NOMO-1 (cell line): ENCODE measurements at regions not wholly inside any gene's neighbourhood (a gene's known extent, or its start where the extent isn't known, plus 50 kb on each side); places are given as distances from the start of the nearest gene placed in this dataset.
"Not testable (repeated sequence)": the region's sequence is repeated elsewhere in the genome, so short reads cannot be mapped to it uniquely, and the experiment has no call there.

ENCODE experiments used
- DNase-seq, 2 experiments: peaks; one replicate each; lab custom pipeline; 2025; ENCODE audit not compliant: unreplicated experiment in 2 of 2; lab: John Stamatoyannopoulos, UW

DNA sequence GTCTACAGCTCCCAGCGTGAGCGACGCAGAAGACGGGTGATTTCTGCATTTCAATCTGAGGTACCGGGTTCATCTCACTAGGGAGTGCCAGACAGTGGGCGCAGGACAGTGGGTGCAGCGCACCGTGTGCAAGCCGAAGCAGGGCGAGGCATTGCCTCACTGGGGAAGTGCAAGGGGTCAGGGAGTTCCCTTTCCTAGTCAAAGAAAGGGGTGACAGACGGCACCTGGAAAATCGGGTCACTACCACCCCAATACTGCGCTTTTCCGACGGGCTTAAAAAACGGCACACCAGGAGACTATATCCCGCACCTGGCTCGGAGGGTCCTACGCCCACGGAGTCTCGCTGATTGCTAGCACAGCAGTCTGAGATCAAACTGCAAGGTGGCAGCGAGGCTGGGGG, 95.6 kb downstream of the GPX5 start:
- DNase-seq: not testable (repeated sequence)

GRCh38 chr6:28623242-28623641, 97.6 kb downstream of the GPX5 start:
- DNase-seq: not testable (repeated sequence)

DNA sequence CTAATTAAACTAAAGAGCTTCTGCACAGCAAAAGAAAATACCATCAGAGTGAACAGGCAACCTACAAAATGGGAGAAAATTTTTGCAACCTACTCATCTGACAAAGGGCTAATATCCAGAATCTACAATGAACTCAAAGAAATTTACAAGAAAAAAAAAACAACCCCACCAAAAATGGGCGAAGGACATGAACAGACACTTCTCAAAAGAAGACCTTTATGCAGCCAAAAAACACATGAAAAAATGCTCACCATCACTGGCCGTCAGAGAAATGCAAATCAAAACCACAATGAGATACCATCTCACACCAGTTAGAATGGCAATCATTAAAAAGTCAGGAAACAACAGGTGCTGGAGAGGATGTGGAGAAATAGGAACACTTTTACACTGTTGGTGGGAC, 100.7 kb downstream of the GPX5 start:
- DNase-seq: not testable (repeated sequence)

- DNase-seq: no peak
Measured at GRCh38 chr6:28632326-28632851, 106.7 kb downstream of the GPX5 start.

GRCh38 chr6:28633445-28634215, 107.9 kb downstream of the GPX5 start:
- no peak for DNase-seq

- DNase-seq: no peak
Measured at GRCh38 chr6:28634411-28634760, 108.7 kb downstream of the GPX5 start.

DNA sequence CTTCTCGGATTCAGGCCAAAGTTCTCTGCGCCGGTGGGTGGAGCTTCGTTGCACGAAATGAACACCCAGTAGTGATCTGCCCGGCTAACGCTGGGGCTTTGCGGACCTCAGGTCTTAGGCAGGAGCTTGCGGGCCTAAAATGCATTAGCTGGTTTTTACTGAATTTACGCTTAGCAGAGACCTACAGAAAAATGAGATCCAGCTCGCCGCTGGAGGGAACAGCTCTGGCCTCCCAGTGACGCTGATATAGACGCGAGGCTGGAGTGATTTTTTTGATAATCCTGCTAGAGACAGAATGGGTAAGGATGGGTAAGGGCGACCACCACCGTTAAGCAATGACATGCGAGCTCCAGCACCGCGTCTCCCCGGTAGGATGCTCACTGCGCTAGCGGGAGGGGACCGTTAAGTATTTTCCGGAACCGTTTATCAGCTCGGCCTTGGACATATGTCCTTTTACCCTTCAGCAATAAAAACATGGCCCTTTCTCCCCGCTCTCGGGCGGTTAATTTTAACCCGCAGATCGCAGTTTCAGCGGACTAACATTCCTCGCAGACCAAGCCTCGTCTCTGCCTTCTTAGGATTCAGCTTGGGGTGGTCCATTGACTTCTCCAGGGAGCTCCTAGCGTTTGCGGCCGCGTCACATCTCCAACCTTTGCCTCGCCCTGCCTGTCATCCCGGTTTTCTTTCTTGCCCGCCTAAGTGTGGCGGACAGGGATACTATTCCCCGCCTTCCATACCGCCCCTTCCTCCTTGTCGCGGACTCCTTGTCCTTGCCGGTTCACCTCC, 109.3 kb downstream of the GPX5 start:
- DNase-seq: no peak

DNA sequence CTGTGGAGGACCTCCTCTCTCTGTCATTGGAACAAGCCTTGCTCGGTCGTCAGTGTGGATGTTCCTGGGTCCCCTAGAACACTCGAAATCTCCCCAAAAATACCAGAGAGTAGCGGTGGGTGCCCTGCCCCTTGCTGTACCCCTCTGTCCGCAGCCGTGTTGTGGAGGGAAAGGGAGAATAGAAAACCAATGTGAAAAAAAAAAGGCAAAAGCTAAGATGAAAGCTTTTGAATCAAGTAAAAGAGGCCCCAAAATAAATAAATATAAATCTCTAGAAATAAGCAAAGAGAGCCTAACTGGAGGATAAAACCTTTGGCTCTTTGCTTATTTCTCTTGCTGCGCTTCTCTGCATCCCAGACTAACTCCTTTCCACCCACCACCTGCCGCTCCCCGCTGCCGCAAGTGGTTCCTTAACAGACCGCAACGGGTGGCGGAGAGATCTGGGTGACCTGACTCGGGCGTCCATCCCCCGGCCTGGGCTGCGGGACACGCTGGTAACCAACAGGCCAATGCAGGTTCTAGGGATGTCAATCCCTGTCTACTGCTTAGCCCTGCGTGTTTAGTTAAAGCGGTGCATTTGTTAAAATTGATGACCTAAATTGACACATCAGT, 110.0 kb downstream of the GPX5 start:
- no peak for DNase-seq

- no peak for DNase-seq
Measured at GRCh38 chr6:28638787-28639430, 113.2 kb downstream of the GPX5 start.

DNA sequence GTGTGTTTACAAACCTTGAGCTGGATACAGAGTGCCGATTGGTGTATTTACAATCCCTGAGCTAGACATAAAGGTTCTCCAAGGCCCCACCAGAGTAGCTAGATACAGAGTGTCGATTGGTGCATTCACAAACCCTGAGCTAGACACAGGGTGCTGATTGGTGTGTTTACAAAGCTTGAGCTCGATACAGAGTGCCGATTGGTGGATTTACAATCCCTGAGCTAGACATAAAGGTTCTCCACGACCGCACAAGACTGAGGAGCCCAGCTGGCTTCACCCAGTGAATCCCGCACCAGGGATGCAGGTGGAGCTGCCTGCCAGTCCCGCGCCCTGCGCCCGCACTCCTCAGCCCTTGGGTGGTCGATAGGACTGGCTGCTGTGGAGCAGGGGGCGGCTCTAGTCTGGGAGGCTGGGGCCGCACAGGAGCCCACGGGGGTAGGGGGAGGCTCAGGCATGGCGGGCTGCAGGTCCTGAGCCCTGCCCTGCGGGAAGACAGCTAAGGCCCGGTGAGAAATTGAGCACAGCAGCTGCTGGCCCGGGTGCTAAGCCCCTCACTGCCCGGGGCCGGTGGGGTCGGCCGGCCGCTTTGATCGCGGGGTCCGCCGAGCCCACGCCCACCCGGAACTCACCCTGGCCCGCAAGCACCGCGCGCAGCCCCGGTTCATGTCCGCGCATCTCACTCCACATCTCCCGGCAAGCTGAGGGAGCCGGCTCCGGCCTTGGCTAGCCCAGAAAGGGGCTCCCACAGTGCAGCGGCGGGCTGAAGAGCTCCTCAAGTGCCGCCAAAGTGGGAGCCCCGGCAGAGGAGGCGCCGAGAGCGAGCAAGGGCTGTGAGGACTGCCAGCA, 114.0 kb downstream of the GPX5 start:
- DNase-seq: not testable (repeated sequence)

DNA sequence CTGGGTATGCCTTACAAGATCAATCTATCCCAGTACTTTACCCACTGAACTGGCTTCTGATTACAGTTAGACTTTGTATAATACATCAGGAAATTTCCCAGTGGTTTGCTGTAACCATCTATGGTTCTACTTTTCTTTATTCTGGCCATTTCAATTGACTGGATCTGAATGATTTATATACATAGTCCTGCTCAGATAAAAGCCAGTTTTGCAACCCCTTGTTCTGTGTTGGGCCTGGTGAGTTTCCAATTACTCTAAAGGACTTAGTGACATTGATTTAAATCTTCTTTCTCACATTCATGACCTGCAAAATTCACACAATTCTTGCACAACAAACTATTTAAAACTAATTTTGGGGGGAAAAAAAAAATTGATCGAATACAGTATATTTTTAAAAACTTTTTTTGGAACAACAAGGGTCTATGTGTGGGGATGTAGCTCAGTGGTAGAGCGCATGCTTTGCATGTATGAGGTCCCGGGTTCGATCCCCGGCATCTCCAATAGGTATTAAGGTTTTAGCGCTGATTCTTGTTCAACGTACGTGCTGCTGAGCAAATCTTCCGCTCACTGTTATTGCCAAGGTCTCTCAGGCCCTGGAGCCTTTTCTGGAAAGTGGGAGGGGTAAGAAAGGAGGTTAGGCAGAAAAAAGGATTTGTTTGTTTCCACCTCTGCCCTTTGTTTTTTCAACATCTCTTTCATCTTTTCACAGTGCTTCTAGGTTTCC, 117.5 kb downstream of the GPX5 start:
- peak in 1 of 2 experiments; percentile 15 for DNase-seq

- DNase-seq: no peak
Measured at GRCh38 chr6:28646650-28647049, 121.0 kb downstream of the GPX5 start.

GRCh38 chr6:28648035-28648877, 122.6 kb downstream of the GPX5 start:
- peak; percentile 47 to 73 for DNase-seq

- no peak for DNase-seq
Measured at GRCh38 chr6:28648878-28649375, 123.2 kb downstream of the GPX5 start.

GRCh38 chr6:28651161-28651560, 125.5 kb downstream of the GPX5 start:
- DNase-seq: no peak

GRCh38 chr6:28653876-28654275, 128.2 kb downstream of the GPX5 start:
- no peak for DNase-seq

- DNase-seq: no peak
Measured at GRCh38 chr6:28655164-28655563, 129.5 kb downstream of the GPX5 start.

DNA sequence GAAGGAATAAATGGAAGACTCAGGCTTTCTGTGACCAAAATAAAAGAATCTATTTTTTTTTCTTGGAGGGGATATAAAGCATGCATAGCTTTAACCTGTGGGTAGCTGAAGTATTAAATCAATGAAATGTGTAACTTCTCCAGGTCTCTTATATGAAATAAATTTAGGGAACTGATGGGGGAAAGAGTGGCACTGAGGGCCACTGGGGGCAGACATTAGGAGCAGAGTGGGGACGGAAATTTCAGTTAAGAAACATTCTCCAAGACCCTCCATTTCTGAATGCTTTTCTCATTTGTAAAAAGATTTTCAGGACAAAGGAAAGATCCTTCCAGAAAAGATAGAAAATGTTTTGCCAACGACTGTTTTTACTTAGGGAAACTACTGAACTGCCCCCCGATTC, 131.0 kb downstream of the GPX5 start:
- DNase-seq: no peak
